GM13977 (cell line): ENCODE measurements at regions not wholly inside any gene's neighbourhood (a gene's known extent, or its start where the extent isn't known, plus 50 kb on each side); places are given as distances from the start of the nearest gene placed in this dataset.

Experiments used
- DNase-seq: peaks from one replicate; pipeline ENCODE4 v3.0.0; 2012; ENCODE audit warnings: low spot score
- CTCF ChIP-seq: IDR thresholded peaks from 2 replicates; pipeline ENCODE4 v1.5.1; 2012; ENCODE audit warnings: mild to moderate bottlenecking, control low read depth; ENCODE audit not compliant: insufficient read depth; ENCODE audit errors: extremely low read depth, missing control alignments
- in situ Hi-C: fragments of 300-500 bp; cut with MboI; formaldehyde crosslinking; loops from one replicate; pipeline ENCODE4 v1.12.0; 2022; ENCODE audit warnings: low sequenced_read_pairs, low pct_unique_long_range_greater_than_20kb, mixed read lengths, inconsistent platforms; ENCODE audit not compliant: unreplicated experiment

DNA sequence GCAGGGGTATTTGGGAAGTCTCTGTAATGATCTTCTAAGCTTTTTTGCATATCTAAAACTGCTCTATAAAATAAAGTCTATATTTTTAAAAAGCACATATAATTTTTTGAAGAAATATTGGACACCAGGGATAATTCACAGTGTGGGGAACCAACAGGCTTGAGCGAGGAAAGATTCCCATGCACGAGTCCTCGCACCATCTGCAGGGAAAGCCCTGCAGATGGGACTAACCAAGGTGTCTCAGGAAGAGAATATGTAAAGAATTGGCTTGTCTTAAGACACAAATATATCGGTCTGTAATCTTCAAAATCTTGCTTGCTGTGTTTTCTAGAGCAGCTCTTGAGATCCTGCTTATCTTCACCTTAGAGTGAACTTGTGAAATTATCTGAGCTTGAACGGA, 77.2 kb upstream of the SEMA6D start:
- in situ Hi-C loops, result no loop called here
- TF ChIP-seq CTCF, result no peak
- no peak for DNase-seq

DNA sequence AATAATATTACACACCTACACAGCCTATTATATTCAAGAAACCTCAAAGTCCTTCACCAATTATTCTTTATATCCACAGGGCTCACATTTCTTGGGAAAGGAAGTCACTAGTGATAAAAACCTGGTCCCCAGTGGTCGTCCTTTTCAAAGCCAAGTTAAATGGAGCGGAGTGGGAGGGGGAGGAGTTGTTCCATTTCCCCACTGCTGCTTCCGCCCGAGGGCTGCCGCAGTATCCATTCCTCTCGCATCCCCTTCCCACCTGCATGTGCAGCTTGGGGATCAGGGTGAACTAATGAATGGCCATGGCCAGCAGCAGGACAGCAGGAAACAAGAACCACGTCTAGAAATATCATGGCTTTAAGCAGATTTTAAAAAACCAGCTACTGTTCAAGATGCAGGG, 76.4 kb upstream of the SEMA6D start:
- no peak for DNase-seq
- in situ Hi-C loops, result no loop called here
- TF ChIP-seq CTCF, result no peak

GRCh38 chr15:47644722-47645121, 72.6 kb upstream of the SEMA6D start:
- DNase-seq, result no peak
- in situ Hi-C loops, result no loop called here
- TF ChIP-seq CTCF, result no peak

GRCh38 chr15:47650564-47650963, 66.7 kb upstream of the SEMA6D start:
- DNase-seq, result no peak
- in situ Hi-C loops, result no loop called here
- TF ChIP-seq CTCF, result no peak

DNA sequence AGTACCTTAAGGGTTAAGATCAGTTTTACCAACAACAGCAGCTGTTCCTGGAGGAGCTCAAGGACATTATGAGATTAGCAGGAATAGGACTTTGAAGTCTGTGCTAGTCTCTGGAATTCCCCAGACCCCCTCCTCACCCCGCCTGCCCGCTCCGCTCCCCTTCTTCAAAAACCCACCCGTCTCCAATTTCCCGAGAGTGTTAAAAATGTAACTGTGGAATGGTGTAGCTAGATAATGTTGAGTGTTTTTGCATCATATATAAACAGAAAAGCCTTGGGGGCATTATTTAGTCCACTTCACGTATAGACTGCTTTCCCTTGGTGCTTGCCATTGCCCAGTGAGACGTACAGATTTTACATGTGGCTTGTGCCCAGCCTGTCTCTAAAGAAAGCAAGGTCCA, 65.0 kb upstream of the SEMA6D start:
- no peak for DNase-seq
- no peak for TF ChIP-seq CTCF
- in situ Hi-C loops, result no loop called here

DNA sequence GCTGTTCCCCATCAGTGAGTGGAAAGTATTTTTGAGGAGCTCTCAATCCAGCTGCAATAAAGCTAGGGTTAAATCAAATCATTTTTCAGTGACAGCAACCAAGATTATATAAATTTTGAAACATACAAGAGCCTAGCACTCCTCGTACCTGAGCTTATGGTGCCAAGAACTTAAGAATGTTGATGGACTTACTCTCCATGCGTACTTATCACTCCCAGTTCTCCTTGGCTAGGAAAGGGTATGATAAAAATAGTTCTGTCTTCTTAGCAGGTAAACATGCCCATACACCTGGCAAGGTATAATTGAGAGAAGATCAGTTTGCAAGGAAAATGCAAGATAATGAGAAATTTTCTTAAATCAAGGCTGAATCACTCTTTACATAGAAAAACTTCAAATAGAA, 64.5 kb upstream of the SEMA6D start:
- DNase-seq, result no peak
- in situ Hi-C loops, result no loop called here
- no peak for TF ChIP-seq CTCF

DNA sequence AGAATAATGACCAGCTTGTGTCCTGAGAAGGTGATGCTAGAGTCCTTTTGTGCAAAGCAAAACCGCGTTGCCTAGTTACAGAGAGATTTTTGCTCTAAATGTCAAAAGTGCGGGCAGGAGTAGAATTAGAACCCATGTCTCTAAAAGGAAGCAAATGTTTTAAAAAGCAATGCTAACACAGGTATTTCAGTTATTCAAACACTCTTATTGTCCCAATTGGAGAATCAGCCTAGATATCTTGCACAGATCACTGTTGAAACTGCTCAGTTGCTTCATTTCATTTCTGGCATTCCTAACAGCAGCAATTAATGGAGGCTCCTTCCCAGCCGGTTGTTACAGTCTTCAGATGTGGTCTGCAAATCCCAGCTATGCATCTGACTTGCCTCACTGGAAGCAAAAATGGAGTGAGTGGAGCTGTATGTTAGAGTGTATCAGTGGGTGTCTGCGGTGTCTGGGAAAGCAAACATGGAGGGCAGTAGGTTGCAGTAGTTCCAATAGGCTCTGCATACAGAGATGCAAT, 55.6 kb upstream of the SEMA6D start:
- no peak for DNase-seq
- in situ Hi-C loops, result no loop called here

More for the DNA sequence above, 55.6 kb upstream of the SEMA6D start:
- no peak for TF ChIP-seq CTCF
